ENCODE measurements at regions not wholly inside any gene's neighbourhood (a gene's known extent, or its start where the extent isn't known, plus 50 kb on each side); places are given as distances from the start of the nearest gene placed in this dataset.

DNA sequence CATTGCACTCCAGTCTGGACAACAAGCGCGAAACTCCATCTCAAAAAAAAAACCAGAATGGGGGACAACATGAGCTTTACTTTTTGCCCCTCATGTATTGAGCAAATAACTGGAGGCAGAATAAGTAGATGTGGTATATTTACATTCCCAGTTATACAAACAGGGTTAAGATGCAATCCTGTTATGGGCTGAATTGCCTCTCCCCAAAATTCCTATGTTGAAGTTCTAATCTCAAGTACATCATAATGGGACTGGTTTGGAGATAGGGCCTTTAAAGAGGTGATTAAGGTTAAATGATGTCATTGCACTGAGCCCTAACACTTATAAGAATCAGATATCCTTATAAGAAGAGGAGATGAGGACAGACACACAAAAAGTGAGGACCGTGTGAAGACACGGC, 319.8 kb upstream of the KLHL29 start:
- ATAC-seq (peak; percentile 78), DNase-seq (no peak)
- H3K27me3 ChIP-seq: no peaks in the 10 kb centered on the region
- no peak overlapping the region for H3K4me3 ChIP-seq
- intact Hi-C loops (cut with DNase I): no loop called here
- no peaks in the 10 kb centered on the region for H3K4me1 ChIP-seq
- no peaks in the 10 kb centered on the region for H3K36me3 ChIP-seq
- no peak overlapping the region for H3K27ac ChIP-seq
- no peaks in the 10 kb centered on the region for H3K9me3 ChIP-seq
- TF ChIP-seq, protein P1, sequence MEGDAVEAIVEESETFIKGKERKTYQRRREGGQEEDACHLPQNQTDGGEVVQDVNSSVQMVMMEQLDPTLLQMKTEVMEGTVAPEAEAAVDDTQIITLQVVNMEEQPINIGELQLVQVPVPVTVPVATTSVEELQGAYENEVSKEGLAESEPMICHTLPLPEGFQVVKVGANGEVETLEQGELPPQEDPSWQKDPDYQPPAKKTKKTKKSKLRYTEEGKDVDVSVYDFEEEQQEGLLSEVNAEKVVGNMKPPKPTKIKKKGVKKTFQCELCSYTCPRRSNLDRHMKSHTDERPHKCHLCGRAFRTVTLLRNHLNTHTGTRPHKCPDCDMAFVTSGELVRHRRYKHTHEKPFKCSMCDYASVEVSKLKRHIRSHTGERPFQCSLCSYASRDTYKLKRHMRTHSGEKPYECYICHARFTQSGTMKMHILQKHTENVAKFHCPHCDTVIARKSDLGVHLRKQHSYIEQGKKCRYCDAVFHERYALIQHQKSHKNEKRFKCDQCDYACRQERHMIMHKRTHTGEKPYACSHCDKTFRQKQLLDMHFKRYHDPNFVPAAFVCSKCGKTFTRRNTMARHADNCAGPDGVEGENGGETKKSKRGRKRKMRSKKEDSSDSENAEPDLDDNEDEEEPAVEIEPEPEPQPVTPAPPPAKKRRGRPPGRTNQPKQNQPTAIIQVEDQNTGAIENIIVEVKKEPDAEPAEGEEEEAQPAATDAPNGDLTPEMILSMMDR (IDR thresholded peaks at IDR 0.05): no peak

DNA sequence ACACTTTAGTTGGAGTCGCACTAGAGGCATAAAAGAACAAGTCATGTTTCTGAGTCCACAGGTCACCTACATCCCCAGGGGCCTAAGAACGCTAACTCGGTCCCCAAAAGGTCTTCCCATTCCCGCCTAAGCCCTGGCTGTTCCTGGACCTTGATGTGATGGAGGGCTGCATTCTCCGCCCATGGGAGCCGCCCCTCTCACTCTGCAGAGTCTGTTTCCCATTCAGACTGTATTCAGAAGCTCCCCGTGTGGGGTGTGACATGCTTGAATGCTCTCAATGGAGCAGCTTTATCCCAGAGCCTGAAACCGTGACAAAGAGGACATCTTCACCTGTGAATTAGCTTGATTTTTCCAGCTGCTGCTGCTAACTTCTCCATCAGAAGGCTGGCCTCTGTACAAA, 319.0 kb upstream of the KLHL29 start:
- Histone ChIP-seq H3K27ac (no peak overlapping the region), H3K36me3 (no peaks in the 10 kb centered on the region), H3K27me3 (no peaks in the 10 kb centered on the region), H3K4me1 (no peaks in the 10 kb centered on the region), H3K4me3 (no peak overlapping the region), H3K9me3 (no peaks in the 10 kb centered on the region)
- TF ChIP-seq, protein P1 (IDR thresholded peaks at IDR 0.05): no peak
- peak; percentile 35 for ATAC-seq
- intact Hi-C loops (cut with DNase I): no loop called here
- no peak for DNase-seq

DNA sequence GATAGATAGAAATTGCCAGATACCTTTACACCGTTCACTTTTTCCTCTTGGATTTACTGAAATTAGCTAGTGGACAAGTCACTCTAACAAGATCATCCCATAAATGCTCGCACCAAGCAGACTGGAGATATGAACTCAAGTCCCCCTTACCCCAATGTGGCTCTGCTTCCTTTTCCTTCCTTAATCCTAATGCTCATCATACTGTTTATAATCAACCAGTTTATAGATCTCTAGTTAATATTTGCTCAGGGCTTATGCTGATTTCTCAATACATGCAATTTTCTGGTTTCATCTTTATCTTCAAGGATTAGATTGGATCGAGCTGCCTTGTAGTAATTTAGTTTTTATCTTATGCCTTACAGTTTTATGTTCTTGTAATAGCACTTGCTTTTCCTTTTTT, 318.3 kb upstream of the KLHL29 start:
- no peak for ATAC-seq
- H3K27me3 ChIP-seq: no peaks in the 10 kb centered on the region
- no peaks in the 10 kb centered on the region for H3K4me1 ChIP-seq
- TF ChIP-seq, protein P1 (IDR thresholded peaks at IDR 0.05): no peak
- H3K36me3 ChIP-seq: no peaks in the 10 kb centered on the region
- H3K4me3 ChIP-seq: no peak overlapping the region
- intact Hi-C loops (cut with DNase I): no loop called here
- H3K9me3 ChIP-seq: no peaks in the 10 kb centered on the region
- H3K27ac ChIP-seq: no peak overlapping the region
- DNase-seq: no peak

DNA sequence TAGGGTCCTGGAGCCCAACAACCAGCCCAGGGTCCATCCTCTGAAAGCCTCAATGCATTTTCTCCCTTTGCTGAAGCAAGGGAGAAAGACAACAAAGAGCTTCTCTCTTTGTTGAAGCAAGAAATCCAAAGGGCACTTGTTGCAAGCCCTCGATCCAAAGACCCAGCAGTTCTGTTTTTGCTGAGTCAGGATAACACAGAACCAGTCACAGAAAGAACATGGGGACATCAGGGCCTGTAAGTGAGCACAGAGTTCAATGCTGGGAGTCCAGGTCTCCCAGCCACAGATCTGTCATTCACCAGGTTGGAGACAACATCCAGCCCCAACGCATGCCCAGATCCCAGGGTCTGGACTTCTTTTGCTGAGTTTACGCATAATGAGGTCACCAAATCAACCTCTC, 315.8 kb upstream of the KLHL29 start:
- Histone ChIP-seq H3K36me3 (no peaks in the 10 kb centered on the region), H3K4me3 (no peak overlapping the region), H3K27ac (no peak overlapping the region), H3K4me1 (no peaks in the 10 kb centered on the region), H3K9me3 (no peaks in the 10 kb centered on the region), H3K27me3 (no peaks in the 10 kb centered on the region)
- intact Hi-C loops (cut with DNase I): no loop called here
- DNase-seq (no peak), ATAC-seq (no peak)
- TF ChIP-seq, protein P1 (IDR thresholded peaks at IDR 0.05): no peak

DNA sequence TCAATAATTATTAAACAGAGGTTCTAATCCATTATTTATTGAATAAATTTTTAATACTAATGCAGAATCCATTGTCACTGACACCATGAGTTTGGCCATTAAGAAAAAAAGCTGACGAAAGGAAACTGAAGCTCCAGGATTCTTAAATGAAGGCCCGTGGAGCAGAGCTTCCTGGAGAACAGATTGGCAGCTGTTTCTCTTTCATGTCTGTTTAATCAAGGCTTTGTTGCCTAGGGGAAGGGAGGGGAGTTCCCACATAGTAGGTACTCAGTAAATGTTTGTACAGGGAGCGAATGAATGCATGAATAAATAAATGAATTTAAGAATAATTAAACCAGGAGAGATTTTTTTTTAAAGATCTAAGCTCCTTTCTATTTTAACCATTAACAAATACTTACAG, 315.1 kb upstream of the KLHL29 start:
- no peaks in the 10 kb centered on the region for H3K36me3 ChIP-seq
- TF ChIP-seq, protein P1 (IDR thresholded peaks at IDR 0.05): no peak
- intact Hi-C loops (cut with DNase I): no loop called here
- no peaks in the 10 kb centered on the region for H3K9me3 ChIP-seq
- no peak overlapping the region for H3K4me3 ChIP-seq
- no peaks in the 10 kb centered on the region for H3K4me1 ChIP-seq
- DNase-seq (no peak), ATAC-seq (no peak)
- no peaks in the 10 kb centered on the region for H3K27me3 ChIP-seq
- H3K27ac ChIP-seq: no peak overlapping the region
